ENCODE measurements at regions not wholly inside any gene's neighbourhood (a gene's known extent, or its start where the extent isn't known, plus 50 kb on each side); places are given as distances from the start of the nearest gene placed in this dataset.

- no peak for TF ChIP-seq EZH2 (IDR thresholded peaks at IDR 0.05; ENCODE audit: low read length)
- TF ChIP-seq, protein P1, sequence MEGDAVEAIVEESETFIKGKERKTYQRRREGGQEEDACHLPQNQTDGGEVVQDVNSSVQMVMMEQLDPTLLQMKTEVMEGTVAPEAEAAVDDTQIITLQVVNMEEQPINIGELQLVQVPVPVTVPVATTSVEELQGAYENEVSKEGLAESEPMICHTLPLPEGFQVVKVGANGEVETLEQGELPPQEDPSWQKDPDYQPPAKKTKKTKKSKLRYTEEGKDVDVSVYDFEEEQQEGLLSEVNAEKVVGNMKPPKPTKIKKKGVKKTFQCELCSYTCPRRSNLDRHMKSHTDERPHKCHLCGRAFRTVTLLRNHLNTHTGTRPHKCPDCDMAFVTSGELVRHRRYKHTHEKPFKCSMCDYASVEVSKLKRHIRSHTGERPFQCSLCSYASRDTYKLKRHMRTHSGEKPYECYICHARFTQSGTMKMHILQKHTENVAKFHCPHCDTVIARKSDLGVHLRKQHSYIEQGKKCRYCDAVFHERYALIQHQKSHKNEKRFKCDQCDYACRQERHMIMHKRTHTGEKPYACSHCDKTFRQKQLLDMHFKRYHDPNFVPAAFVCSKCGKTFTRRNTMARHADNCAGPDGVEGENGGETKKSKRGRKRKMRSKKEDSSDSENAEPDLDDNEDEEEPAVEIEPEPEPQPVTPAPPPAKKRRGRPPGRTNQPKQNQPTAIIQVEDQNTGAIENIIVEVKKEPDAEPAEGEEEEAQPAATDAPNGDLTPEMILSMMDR (optimal IDR thresholded peaks at IDR 0.05 in 1 of 3, IDR thresholded peaks at IDR 0.05 in 1 of 3, conservative IDR thresholded peaks at IDR 0.05 in 1 of 3; ENCODE audit: extremely low read depth in 1 of 3, insufficient read depth in 2 of 3, low read length in 3 of 3) = no peak
- Histone ChIP-seq H3K27me3 (ENCODE audit: control insufficient read depth, extremely low read depth, insufficient read depth, low read length) (no peaks in the 10 kb centered on the region), H4K20me1 (ENCODE audit: control insufficient read depth, extremely low read depth, insufficient read depth, low read length) (no peaks in the 10 kb centered on the region), H3K4me3 (ENCODE audit: control insufficient read depth in 2 of 3, extremely low read depth in 1 of 3, insufficient read depth in 2 of 3, low read depth in 1 of 3, low read length in 3 of 3) (no peak overlapping the region), H3K27ac (ENCODE audit: control insufficient read depth, insufficient read depth, low read length) (no peak overlapping the region), H3K79me2 (ENCODE audit: control insufficient read depth, insufficient read depth, low read length) (no peaks in the 10 kb centered on the region), H3K9me1 (ENCODE audit: control insufficient read depth, extremely low read depth, insufficient read depth, low read length) (no peaks in the 10 kb centered on the region), H2AFZ (ENCODE audit: control insufficient read depth, low read length) (no peak overlapping the region), H3K4me1 (ENCODE audit: control insufficient read depth, extremely low read depth, insufficient read depth, low read length) (peaks cover 14% of the 10 kb centered on the region), H3K9me3 (ENCODE audit: control insufficient read depth, low read depth, low read length) (no peaks in the 10 kb centered on the region), H3K36me3 (ENCODE audit: control insufficient read depth in 2 of 2, extremely low read depth in 1 of 2, insufficient read depth in 2 of 2, low read length in 2 of 2) (no peaks in the 10 kb centered on the region), H3K9ac (ENCODE audit: control insufficient read depth, extremely low read depth, insufficient read depth, low read length) (no peak overlapping the region), H3K4me2 (ENCODE audit: control insufficient read depth, extremely low read depth, insufficient read depth, low read depth, low read length) (no peak overlapping the region)
- no peak for DNase-seq (ENCODE audit: low read depth, low spot score)
- FAIRE-seq = no peak
- dilution Hi-C loops (cut with MboI; ENCODE audit: extremely low pct_ligation_motif_present, low sequenced_read_pairs) = no loop called here
Observed at GRCh38 chr3:168988853-168989252, 674.7 kb downstream of the MECOM start.

- TF ChIP-seq EZH2 (IDR thresholded peaks at IDR 0.05; ENCODE audit: low read length) = no peak
- TF ChIP-seq, protein P1 (optimal IDR thresholded peaks at IDR 0.05 in 1 of 3, IDR thresholded peaks at IDR 0.05 in 1 of 3, conservative IDR thresholded peaks at IDR 0.05 in 1 of 3; ENCODE audit: extremely low read depth in 1 of 3, insufficient read depth in 2 of 3, low read length in 3 of 3) = no peak
- dilution Hi-C loops (cut with MboI; ENCODE audit: extremely low pct_ligation_motif_present, low sequenced_read_pairs) = no loop called here
- Histone ChIP-seq H3K27me3 (ENCODE audit: control insufficient read depth, extremely low read depth, insufficient read depth, low read length) (no peaks in the 10 kb centered on the region), H3K9me3 (ENCODE audit: control insufficient read depth, low read depth, low read length) (no peaks in the 10 kb centered on the region), H3K4me1 (ENCODE audit: control insufficient read depth, extremely low read depth, insufficient read depth, low read length) (peaks cover 10% of the 10 kb centered on the region), H3K27ac (ENCODE audit: control insufficient read depth, insufficient read depth, low read length) (no peak overlapping the region), H3K4me3 (ENCODE audit: control insufficient read depth in 2 of 3, extremely low read depth in 1 of 3, insufficient read depth in 2 of 3, low read depth in 1 of 3, low read length in 3 of 3) (no peak overlapping the region), H3K9me1 (ENCODE audit: control insufficient read depth, extremely low read depth, insufficient read depth, low read length) (no peaks in the 10 kb centered on the region), H4K20me1 (ENCODE audit: control insufficient read depth, extremely low read depth, insufficient read depth, low read length) (no peaks in the 10 kb centered on the region), H3K4me2 (ENCODE audit: control insufficient read depth, extremely low read depth, insufficient read depth, low read depth, low read length) (no peak overlapping the region), H3K79me2 (ENCODE audit: control insufficient read depth, insufficient read depth, low read length) (no peaks in the 10 kb centered on the region), H3K9ac (ENCODE audit: control insufficient read depth, extremely low read depth, insufficient read depth, low read length) (no peak overlapping the region), H2AFZ (ENCODE audit: control insufficient read depth, low read length) (no peak overlapping the region), H3K36me3 (ENCODE audit: control insufficient read depth in 2 of 2, extremely low read depth in 1 of 2, insufficient read depth in 2 of 2, low read length in 2 of 2) (no peaks in the 10 kb centered on the region)
- DNase-seq (ENCODE audit: low read depth, low spot score) = no peak
- FAIRE-seq = peak; percentile 57
Observed at GRCh38 chr3:168984872-168985271, 678.6 kb downstream of the MECOM start.

Data from keratinocyte (primary cell).